HCT116 (cell line): ENCODE measurements at regions not wholly inside any gene's neighbourhood (a gene's known extent, or its start where the extent isn't known, plus 50 kb on each side); places are given as distances from the start of the nearest gene placed in this dataset.

Experiments used
- ATAC-seq: fragments of 200-7000 bp; cut with Tn5 transposase; 2 replicates; pipeline ENCODE4 v1.9.1; 2020; ENCODE audit warnings: mild to moderate bottlenecking, moderate library complexity
- BruUV-seq: library from RNA; stranded (reverse); fragments of 400-500 nt; replicated peaks from 2 replicates; lab custom pipeline; 2021; lab: Mats Ljungman, UMichigan
- CTCF ChIA-PET: fragments of 300-600 bp; sonication (Branson Sonifier 250); formaldehyde crosslinking; loops from one replicate; lab custom pipeline; 2021; ENCODE audit warnings: antibody characterized with exemption; lab: Charles Lee
- POLR2A ChIA-PET: fragments of 300-600, 350-600 bp; sonication (Branson Sonifier 250); formaldehyde crosslinking; loops from one replicate; lab custom pipeline; 2021; ENCODE audit warnings: antibody characterized with exemption; lab: Charles Lee
- RAD21 ChIA-PET, 2 experiments: fragments of 300-600 bp; sonication (Branson Sonifier 250); formaldehyde crosslinking; loops; one replicate each; lab custom pipeline; 2023; ENCODE audit warnings: low total read pairs in 2 of 2; ENCODE audit not compliant: uncharacterized antibody in 2 of 2, unreplicated experiment in 2 of 2, low non-redundant PET in 1 of 2; lab: Charles Lee
- DNase-seq: peaks from one replicate; pipeline ENCODE4 v3.0.0-alpha.2; 2010; ENCODE audit warnings: low read depth, low spot score
- H2AFZ ChIP-seq: fragments of 200-600 bp; shearing (Covaris generic), sonication (generic); 2 replicates; pipeline ENCODE4 v1.6.1; 2017; ENCODE audit warnings: low read depth, mixed run types, mixed read lengths, antibody characterized with exemption, low read length; ENCODE audit not compliant: poor library complexity, severe bottlenecking
- H3K27ac ChIP-seq: 2 replicates; pipeline ENCODE4 v1.5.1; 2012; ENCODE audit warnings: low read depth, low read length
- H3K27me3 ChIP-seq: fragments of 200-600 bp; sonication (generic); 2 replicates; pipeline ENCODE4 v1.6.1; 2016; ENCODE audit warnings: mixed run types, low read length, mixed read lengths; ENCODE audit not compliant: insufficient read depth
- H3K36me3 ChIP-seq, 2 experiments: fragments of 200-500 bp in 1 of 2; fragments of 200-600 bp in 1 of 2; sonication (Bioruptor generic) in 1 of 2; sonication (generic) in 1 of 2; 2 replicates each; pipeline versions ENCODE4 v1.5.1 to v1.6.1; 2014 to 2016; ENCODE audit warnings: low read length in 2 of 2, inconsistent platforms in 1 of 2, mixed read lengths in 1 of 2, mixed run types in 1 of 2; ENCODE audit not compliant: insufficient read depth in 2 of 2, control insufficient read depth in 1 of 2
- H3K4me1 ChIP-seq, 2 experiments: fragments of 200-600 bp in 1 of 2; sonication (generic) in 1 of 2; 2 replicates each; pipeline versions ENCODE4 v1.5.1 to v1.6.1; 2012 to 2017; ENCODE audit warnings: low read length in 2 of 2, inconsistent platforms in 1 of 2, mild to moderate bottlenecking in 1 of 2, mixed read lengths in 1 of 2, mixed run types in 1 of 2, moderate library complexity in 1 of 2; ENCODE audit not compliant: insufficient read depth in 2 of 2, control insufficient read depth in 1 of 2
- H3K4me2 ChIP-seq: fragments of 200-600 bp; sonication (generic); 2 replicates; pipeline ENCODE4 v1.6.1; 2017; ENCODE audit warnings: mixed run types, low read length, mixed read lengths
- H3K4me3 ChIP-seq, 2 experiments: fragments of 200-600 bp in 1 of 2; sonication (generic) in 1 of 2; replicated peaks in 1 of 2; 2 replicates each; pipeline ENCODE4 v1.5.1; 2011 to 2016; ENCODE audit warnings: low read length in 2 of 2, control low read depth in 1 of 2, low read depth in 1 of 2, mild to moderate bottlenecking in 1 of 2, mixed read lengths in 1 of 2, mixed run types in 1 of 2
- H3K79me2 ChIP-seq: fragments of 200-600 bp; sonication (generic); 2 replicates; pipeline ENCODE4 v1.6.1; 2017; ENCODE audit warnings: mild to moderate bottlenecking, mixed run types, low read length, moderate library complexity, mixed read lengths; ENCODE audit not compliant: insufficient read depth
- H3K9ac ChIP-seq: fragments of 200-600 bp; sonication (generic); 2 replicates; pipeline ENCODE4 v1.6.1; 2016; ENCODE audit warnings: low read length, mixed read lengths
- H3K9me2 ChIP-seq: fragments of 200-600 bp; sonication (generic), shearing (Covaris generic); 2 replicates; pipeline ENCODE4 v1.6.1; 2017; ENCODE audit warnings: mixed run types, mild to moderate bottlenecking, moderate library complexity; ENCODE audit not compliant: insufficient read depth
- H3K9me3 ChIP-seq, 2 experiments: fragments of 200-500 bp in 1 of 2; fragments of 200-600 bp in 1 of 2; sonication (Bioruptor generic) in 1 of 2; sonication (generic) in 1 of 2; 2 replicates each; pipeline ENCODE4 v1.6.1; 2014 to 2017; ENCODE audit warnings: low read length in 2 of 2, mixed read lengths in 2 of 2, inconsistent platforms in 1 of 2, low read depth in 1 of 2, mild to moderate bottlenecking in 1 of 2, mixed run types in 1 of 2, moderate library complexity in 1 of 2; ENCODE audit not compliant: control insufficient read depth in 1 of 2, insufficient read depth in 1 of 2
- H4K20me1 ChIP-seq: fragments of 200-600 bp; sonication (generic), shearing (Covaris generic); 2 replicates; pipeline ENCODE4 v1.6.1; 2017; ENCODE audit warnings: mixed run types, mild to moderate bottlenecking, moderate library complexity; ENCODE audit not compliant: insufficient read depth
- JUND ChIP-seq: IDR thresholded peaks from 2 replicates; pipeline ENCODE4 v1.6.1; 2012
- REST ChIP-seq: IDR thresholded peaks from 2 replicates; pipeline ENCODE4 v1.6.1; 2012; ENCODE audit warnings: low read depth
- TCF7L2 ChIP-seq: IDR thresholded peaks from 2 replicates; pipeline ENCODE4 v1.7.0; 2011; ENCODE audit warnings: borderline replicate concordance, inconsistent platforms; ENCODE audit not compliant: insufficient read depth, insufficient read length; ENCODE audit errors: extremely low read depth
- intact Hi-C: fragments of 100-400 bp; cut with micrococcal nuclease; formaldehyde crosslinking; loops from 2 replicates; pipeline ENCODE4 v1.10.0; 2022

- no peak for TF ChIP-seq REST
Observed at GRCh38 chr13:48797761-48798160, 144.0 kb downstream of the CYSLTR2 start (continued).

- Histone ChIP-seq H3K4me3 (no peak overlapping the region), H3K27ac (no peak overlapping the region), H3K9me3 (no peaks in the 10 kb centered on the region), H2AFZ (no peak overlapping the region), H3K79me2 (no peaks in the 10 kb centered on the region), H3K27me3 (no peaks in the 10 kb centered on the region), H3K9me2 (no peaks in the 10 kb centered on the region), H3K9ac (no peak overlapping the region), H3K4me1 (no peaks in the 10 kb centered on the region), H4K20me1 (no peaks in the 10 kb centered on the region), H3K4me2 (no peak overlapping the region), H3K36me3 (no peaks in the 10 kb centered on the region)
- ATAC-seq, result no peak
- POLR2A ChIA-PET, result no interaction called here
- intact Hi-C loops, result no loop called here
- BruUV-seq, result no TSS peak
- RAD21 ChIA-PET, result no interaction called here
- no peak for TF ChIP-seq TCF7L2
- no peak for TF ChIP-seq REST
- TF ChIP-seq JUND, result no peak
- DNase-seq, result no peak
- CTCF ChIA-PET, result no interaction called here
Observed at GRCh38 chr13:48798180-48798579, 144.5 kb downstream of the CYSLTR2 start.
